ENCODE measurements at regions not wholly inside any gene's neighbourhood (a gene's known extent, or its start where the extent isn't known, plus 50 kb on each side); places are given as distances from the start of the nearest gene placed in this dataset.

GRCh38 chr12:4012977-4013968 lies 140.1 kb upstream of the PARP11 start:
- no peak for DNase-seq

- DNase-seq = no peak
Observed at GRCh38 chr12:4012073-4012472, 138.9 kb upstream of the PARP11 start.

GRCh38 chr12:4011597-4011996 lies 138.4 kb upstream of the PARP11 start:
- DNase-seq = no peak

- no peak for DNase-seq
Observed at GRCh38 chr12:4009979-4010704, 136.9 kb upstream of the PARP11 start.

GRCh38 chr12:4006743-4007142 lies 133.5 kb upstream of the PARP11 start:
- DNase-seq = no peak

- no peak for DNase-seq
Observed at GRCh38 chr12:4005851-4006430, 132.7 kb upstream of the PARP11 start.

- DNase-seq = no peak
Observed at GRCh38 chr12:4003576-4003975, 130.4 kb upstream of the PARP11 start.

GRCh38 chr12:4002601-4003000 lies 129.4 kb upstream of the PARP11 start:
- no peak for DNase-seq

GRCh38 chr12:4001841-4002240 lies 128.6 kb upstream of the PARP11 start:
- DNase-seq = no peak

GRCh38 chr12:4001031-4001430 lies 127.8 kb upstream of the PARP11 start:
- no peak for DNase-seq

GRCh38 chr12:3999904-4000303 lies 126.7 kb upstream of the PARP11 start:
- no peak for DNase-seq

- no peak for DNase-seq
Observed at GRCh38 chr12:3998968-3999792, 126.0 kb upstream of the PARP11 start.

- no peak for DNase-seq
Observed at GRCh38 chr12:3998397-3998796, 125.2 kb upstream of the PARP11 start.

- DNase-seq = no peak
Observed at GRCh38 chr12:3996322-3996721, 123.1 kb upstream of the PARP11 start.

- DNase-seq = no peak
Observed at GRCh38 chr12:3995306-3995705, 122.1 kb upstream of the PARP11 start.

GRCh38 chr12:3994500-3994899 lies 121.3 kb upstream of the PARP11 start:
- DNase-seq = no peak

- no peak for DNase-seq
Observed at GRCh38 chr12:3992945-3993344, 119.7 kb upstream of the PARP11 start.

- no peak for DNase-seq
Observed at GRCh38 chr12:3991798-3992580, 118.8 kb upstream of the PARP11 start.

GRCh38 chr12:3990501-3991280 lies 117.5 kb upstream of the PARP11 start:
- DNase-seq = no peak

- DNase-seq = no peak
Observed at GRCh38 chr12:3989218-3989550, 116.0 kb upstream of the PARP11 start.

Measured in midbrain (tissue), 1 donor.